ENCODE measurements at regions not wholly inside any gene's neighbourhood (a gene's known extent, or its start where the extent isn't known, plus 50 kb on each side); places are given as distances from the start of the nearest gene placed in this dataset. TPM values are rescaled to one million over a fixed set of nuclear protein-coding genes. Genes with fewer than 3 reads are reported as not detected.

DNA sequence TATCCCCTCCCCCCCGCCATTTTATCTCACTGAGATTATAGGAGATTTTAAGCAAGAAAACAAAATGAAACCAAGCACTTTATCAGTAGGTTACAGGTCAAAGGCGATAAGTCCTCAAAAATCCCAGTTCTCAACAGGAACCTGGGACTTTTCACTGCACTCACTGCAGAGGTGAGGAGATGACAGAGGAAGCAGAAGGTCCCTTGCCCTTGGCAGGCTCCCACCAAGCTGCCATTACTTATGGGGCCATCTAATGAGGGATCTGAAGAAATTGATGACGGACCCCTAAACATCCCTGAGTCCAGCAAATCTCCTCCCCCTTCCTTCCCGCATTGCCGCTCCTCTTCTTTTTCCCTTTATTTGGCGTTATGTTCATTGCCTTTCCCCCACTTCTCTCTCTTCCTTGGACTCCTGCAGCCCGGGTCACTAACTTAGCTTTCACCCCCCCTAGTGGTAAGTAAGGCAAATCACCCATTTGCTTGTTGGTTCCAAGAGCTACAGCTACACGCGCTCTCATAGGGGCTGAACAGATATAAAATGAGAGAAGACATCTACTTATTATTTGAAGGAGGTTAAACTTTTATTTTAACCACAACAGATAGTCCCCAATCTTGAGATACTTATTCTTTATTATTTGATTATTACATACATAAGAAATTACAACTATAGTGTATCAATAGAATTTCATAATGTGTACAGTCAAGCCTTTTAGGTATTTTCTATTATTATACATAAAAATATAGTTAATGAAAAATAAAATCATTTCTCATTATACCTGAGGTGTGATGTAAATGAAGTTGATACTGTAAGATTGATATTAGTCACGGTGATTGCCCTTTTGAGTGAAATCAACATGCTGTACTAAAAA is 52.0 kb upstream of the ARGLU1 start:
- Histone ChIP-seq H3K27me3 (ENCODE audit: control insufficient read depth in 3 of 3, insufficient read depth in 3 of 3, low read length in 2 of 3) (no peaks in the 10 kb centered on the region), H3K4me3 (no peak overlapping the region), H3K9ac (ENCODE audit: insufficient read depth in 1 of 2, low read length in 2 of 2) (no peak overlapping the region), H3K36me3 (ENCODE audit: control insufficient read depth in 4 of 4, insufficient read depth in 4 of 4, low read length in 4 of 4) (no peaks in the 10 kb centered on the region), H3K27ac (ENCODE audit: low read depth in 1 of 2, low read length in 1 of 2) (no peak overlapping the region), H3K4me1 (ENCODE audit: control insufficient read depth in 5 of 5, insufficient read depth in 5 of 5, low read length in 5 of 5) (peaks cover 0 to 21% (median 8%) of the 10 kb centered on the region in 5 donors), H3K9me3 (ENCODE audit: control insufficient read depth in 4 of 4, insufficient read depth in 3 of 4, low read length in 3 of 4) (no peaks in the 10 kb centered on the region)
- TF ChIP-seq CTCF (IDR thresholded peaks at IDR 0.05; ENCODE audit: control extremely low read depth, extremely low read depth), result peak; percentile 64
- ATAC-seq (ENCODE audit: insufficient read depth, low FRiP score) (peak; percentile 78), DNase-seq (peak; percentile 55 to 86 (median 84))
- 29 to 30% methylated on average over 10 of the region's 10 CpGs for WGBS, 2 donors

Small RNA genes lying in the stretch of these regions (small RNA-seq; reads per million reads assigned to genes)
- gene MIR1267 (ENCODE audit: low replicate concordance) (not detected), gene SNORD31B (ENCODE audit: low replicate concordance) (1.4 reads per million, percentile 87 among the genes with 10 or more reads in this experiment)

Data from lung (tissue), 12 donors.